ENCODE measurements at regions not wholly inside any gene's neighbourhood (a gene's known extent, or its start where the extent isn't known, plus 50 kb on each side); places are given as distances from the start of the nearest gene placed in this dataset.
A peak's percentile ranks its signal among the peaks of the same experiment; 100 is the strongest.

DNA sequence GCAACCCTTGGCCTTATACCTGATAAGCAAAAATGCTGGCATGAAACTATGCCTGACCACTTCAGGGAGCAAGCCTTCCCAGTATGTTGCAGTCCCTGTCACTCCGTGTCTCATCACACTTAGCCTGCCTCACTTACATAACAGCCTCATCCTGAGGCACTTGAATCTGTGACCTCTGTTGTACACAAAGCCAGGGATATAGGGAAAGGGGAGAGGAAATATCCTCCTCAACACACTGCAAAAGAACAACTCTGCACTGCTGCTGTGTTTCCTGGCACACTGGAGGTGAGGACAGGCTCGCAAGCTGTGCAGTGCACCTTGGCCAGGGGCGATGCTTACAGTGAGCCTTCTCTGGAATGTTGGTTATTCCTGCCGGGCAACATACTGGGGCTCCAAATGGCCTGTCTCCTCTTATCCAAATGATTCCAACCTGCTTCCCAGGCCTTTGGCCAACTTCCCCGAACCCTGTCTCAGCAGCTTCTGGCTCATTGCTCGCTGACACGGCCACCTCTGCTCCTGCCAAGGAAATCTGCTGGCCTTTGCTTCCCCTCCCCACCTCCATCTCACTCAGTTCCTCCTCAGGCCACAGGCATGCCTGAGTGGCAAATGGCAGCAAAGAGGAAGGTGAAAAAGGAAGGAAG is 109.2 kb downstream of the CD47 start:
- no peak overlapping the region for H3K4me3 ChIP-seq (ENCODE audit: low read depth, low read length)
- TF ChIP-seq, protein P1, sequence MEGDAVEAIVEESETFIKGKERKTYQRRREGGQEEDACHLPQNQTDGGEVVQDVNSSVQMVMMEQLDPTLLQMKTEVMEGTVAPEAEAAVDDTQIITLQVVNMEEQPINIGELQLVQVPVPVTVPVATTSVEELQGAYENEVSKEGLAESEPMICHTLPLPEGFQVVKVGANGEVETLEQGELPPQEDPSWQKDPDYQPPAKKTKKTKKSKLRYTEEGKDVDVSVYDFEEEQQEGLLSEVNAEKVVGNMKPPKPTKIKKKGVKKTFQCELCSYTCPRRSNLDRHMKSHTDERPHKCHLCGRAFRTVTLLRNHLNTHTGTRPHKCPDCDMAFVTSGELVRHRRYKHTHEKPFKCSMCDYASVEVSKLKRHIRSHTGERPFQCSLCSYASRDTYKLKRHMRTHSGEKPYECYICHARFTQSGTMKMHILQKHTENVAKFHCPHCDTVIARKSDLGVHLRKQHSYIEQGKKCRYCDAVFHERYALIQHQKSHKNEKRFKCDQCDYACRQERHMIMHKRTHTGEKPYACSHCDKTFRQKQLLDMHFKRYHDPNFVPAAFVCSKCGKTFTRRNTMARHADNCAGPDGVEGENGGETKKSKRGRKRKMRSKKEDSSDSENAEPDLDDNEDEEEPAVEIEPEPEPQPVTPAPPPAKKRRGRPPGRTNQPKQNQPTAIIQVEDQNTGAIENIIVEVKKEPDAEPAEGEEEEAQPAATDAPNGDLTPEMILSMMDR (IDR thresholded peaks at IDR 0.05; ENCODE audit: insufficient read depth, low read length, severe bottlenecking) = no peak
- DNase-seq (ENCODE audit: low read depth) = no peak
- H3K36me3 ChIP-seq (ENCODE audit: control insufficient read depth, insufficient read depth, low read length) = no peaks in the 10 kb centered on the region
- FAIRE-seq = peak; percentile 52
- no peaks in the 10 kb centered on the region for H3K27me3 ChIP-seq (ENCODE audit: control insufficient read depth, insufficient read depth, low read length)

DNA sequence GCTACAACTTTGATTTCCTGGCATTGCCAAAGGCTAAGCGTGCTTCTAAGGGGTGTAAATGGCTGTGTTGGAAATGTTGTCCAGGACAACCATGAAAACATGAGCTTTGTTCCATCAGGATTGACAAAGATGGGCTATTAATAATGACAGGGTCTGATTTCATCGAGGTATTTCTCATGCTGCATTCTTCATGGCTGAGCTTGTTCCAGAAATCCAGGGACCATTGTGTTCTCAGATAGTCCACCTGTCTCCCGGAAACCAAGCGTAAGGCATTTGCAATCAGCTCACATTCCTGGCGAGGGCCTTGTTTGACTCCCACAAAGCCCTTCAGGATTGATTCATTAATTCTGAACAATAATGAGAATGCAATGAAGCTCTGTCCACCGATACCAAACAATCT is 111.3 kb downstream of the CD47 start:
- FAIRE-seq = no peak
- no peak overlapping the region for H3K4me3 ChIP-seq (ENCODE audit: low read depth, low read length)
- TF ChIP-seq, protein P1 (IDR thresholded peaks at IDR 0.05; ENCODE audit: insufficient read depth, low read length, severe bottlenecking) = no peak
- no peaks in the 10 kb centered on the region for H3K27me3 ChIP-seq (ENCODE audit: control insufficient read depth, insufficient read depth, low read length)
- H3K36me3 ChIP-seq (ENCODE audit: control insufficient read depth, insufficient read depth, low read length) = no peaks in the 10 kb centered on the region
- no peak for DNase-seq (ENCODE audit: low read depth)

DNA sequence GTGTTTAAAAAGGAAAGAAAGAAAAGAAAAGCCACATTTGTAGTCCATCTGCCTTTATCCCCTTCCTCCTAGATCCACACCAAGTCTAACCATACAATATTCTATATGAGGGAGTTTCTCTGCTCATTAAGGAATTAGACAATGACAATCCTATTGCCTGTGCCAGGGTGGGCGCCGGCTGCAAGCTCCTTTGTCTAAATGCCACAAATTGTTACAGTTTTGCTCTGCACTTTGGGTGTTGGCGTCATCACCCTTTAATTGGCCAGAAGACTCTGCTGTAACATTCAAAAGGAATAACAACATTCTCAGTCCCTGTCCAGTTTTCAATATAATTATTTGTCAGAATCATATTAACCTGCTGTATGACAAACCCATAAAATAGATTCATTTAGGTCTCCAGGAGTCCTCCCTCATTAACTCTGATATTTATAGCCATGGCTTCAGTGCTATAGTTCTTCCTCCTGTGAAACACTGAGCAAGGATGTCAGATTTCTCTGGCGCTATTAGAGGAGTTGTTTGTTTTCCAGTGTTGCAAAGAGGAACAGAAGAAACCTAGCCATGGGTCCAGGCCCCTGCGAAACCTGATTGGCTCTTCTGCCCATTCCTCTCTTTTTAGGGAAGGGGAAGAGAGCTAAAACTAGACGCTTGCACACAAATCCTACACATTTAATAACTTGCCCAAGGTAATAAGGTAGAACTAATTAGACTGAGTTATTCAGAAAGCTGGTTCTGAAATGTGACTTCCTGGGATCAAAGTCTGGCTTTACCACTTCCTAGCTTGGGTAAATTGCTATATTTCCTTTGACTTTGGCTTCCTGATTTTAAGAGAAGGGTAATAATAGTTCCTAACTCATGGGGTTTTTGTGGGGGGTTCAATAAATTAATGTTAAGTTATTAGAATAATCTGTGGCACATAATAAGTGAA is 112.4 kb downstream of the CD47 start:
- no peak overlapping the region for H3K4me3 ChIP-seq (ENCODE audit: low read depth, low read length)
- FAIRE-seq (no peak), DNase-seq (ENCODE audit: low read depth) (no peak)
- TF ChIP-seq, protein P1 (IDR thresholded peaks at IDR 0.05; ENCODE audit: insufficient read depth, low read length, severe bottlenecking) = no peak
- no peaks in the 10 kb centered on the region for H3K27me3 ChIP-seq (ENCODE audit: control insufficient read depth, insufficient read depth, low read length)
- H3K36me3 ChIP-seq (ENCODE audit: control insufficient read depth, insufficient read depth, low read length) = no peaks in the 10 kb centered on the region

DNA sequence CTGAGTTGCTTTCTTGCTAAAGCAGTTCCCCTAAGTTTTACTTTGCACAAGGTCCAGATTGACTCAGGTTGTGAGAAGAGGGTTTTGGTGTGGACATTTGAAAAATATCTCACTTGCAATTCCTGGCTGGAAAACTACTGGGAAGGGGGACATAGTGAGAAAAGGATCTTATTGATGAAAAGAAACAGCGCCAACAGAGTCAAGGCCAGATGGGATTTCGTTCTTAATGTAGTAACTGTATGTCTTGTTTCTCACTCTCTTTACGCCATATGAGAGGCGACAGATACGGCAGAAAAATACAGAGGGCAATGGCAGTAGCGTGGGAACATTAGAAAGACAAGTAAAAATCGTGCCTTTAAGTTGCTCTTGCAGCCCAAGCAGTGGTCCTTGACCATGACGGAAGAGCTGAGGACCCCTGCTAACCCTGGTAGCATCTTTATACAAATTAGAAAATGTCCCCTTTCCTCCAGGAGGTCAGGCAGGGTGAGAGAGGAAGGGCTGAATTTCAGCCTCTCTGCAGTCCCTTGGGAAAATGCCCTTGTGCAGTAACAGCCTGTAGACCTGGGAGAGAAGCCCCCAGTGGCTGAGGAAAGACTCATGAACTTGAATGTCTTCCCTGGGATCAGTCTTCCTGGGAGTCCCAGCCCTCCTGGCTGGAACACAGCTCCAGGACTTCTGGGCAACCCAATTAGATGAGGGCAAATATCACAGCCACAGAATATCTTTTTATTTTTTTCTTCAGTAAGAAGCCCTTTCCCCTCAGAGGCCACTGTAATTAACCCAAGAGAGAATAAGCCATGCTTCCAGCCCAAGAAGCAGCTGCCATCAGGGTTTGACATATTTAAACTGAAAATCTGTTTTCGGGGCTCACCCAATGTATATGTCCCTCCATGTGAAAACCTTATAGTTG is 113.4 kb downstream of the CD47 start:
- TF ChIP-seq, protein P1 (IDR thresholded peaks at IDR 0.05; ENCODE audit: insufficient read depth, low read length, severe bottlenecking) = no peak
- FAIRE-seq = no peak
- H3K27me3 ChIP-seq (ENCODE audit: control insufficient read depth, insufficient read depth, low read length) = no peaks in the 10 kb centered on the region
- H3K36me3 ChIP-seq (ENCODE audit: control insufficient read depth, insufficient read depth, low read length) = no peaks in the 10 kb centered on the region
- no peak overlapping the region for H3K4me3 ChIP-seq (ENCODE audit: low read depth, low read length)
- no peak for DNase-seq (ENCODE audit: low read depth)

DNA sequence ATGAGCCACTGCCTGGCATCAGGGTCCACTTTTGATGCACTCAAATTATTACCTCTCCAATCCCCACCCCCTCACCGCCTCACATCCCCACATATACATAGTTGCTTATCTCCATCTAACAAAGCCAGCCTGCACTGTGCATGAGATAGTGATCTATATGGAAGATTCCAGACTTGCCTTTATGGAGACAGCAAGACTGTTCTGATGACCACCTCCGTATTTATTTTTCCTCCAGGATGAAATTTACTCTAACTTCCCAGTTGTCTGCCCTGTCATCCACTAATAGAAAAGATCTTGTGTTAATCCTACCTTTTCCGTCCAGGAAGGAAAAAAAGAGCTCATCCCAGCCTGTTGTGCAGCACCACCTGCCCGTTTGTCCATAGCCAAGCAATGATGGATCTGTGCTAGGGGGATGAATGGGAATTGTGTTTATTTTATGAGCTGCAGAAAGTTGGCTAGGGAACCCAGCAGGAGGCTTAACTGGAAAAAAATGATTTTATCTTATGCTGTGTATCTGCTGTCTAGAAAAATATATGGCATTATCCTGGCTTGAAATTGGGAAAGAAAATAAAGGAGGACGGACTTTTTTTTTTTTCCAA is 114.5 kb downstream of the CD47 start:
- TF ChIP-seq, protein P1 (IDR thresholded peaks at IDR 0.05; ENCODE audit: insufficient read depth, low read length, severe bottlenecking) = no peak
- FAIRE-seq (no peak), DNase-seq (ENCODE audit: low read depth) (no peak)
- Histone ChIP-seq H3K36me3 (ENCODE audit: control insufficient read depth, insufficient read depth, low read length) (no peaks in the 10 kb centered on the region), H3K4me3 (ENCODE audit: low read depth, low read length) (no peak overlapping the region), H3K27me3 (ENCODE audit: control insufficient read depth, insufficient read depth, low read length) (no peaks in the 10 kb centered on the region)

Measured in bronchial epithelial cell (primary cell).